ENCODE measurements at regions not wholly inside any gene's neighbourhood (a gene's known extent, or its start where the extent isn't known, plus 50 kb on each side); places are given as distances from the start of the nearest gene placed in this dataset.

- intact Hi-C loops (cut with DNase I): no loop called here
- Histone ChIP-seq H3K4me1 (no peaks in the 10 kb centered on the region), H3K27ac (no peak overlapping the region), H3K9me3 (no peaks in the 10 kb centered on the region), H3K4me3 (no peak overlapping the region), H3K27me3 (no peaks in the 10 kb centered on the region), H3K36me3 (no peaks in the 10 kb centered on the region)
- 87 to 88% methylated on average over 6 of the region's 6 CpGs for WGBS, 2 donors
- TF ChIP-seq POLR2AphosphoS5 (IDR thresholded peaks at IDR 0.05) (no peak), CTCF (IDR thresholded peaks at IDR 0.05) (no peak), EP300 (IDR thresholded peaks at IDR 0.05) (no peak), POLR2A (IDR thresholded peaks at IDR 0.05) (no peak)
- DNase-seq: no peak
These were observed 238.6 kb downstream of the C1D start for GRCh38 chr2:67824186-67824585.

- Histone ChIP-seq H3K36me3 (no peaks in the 10 kb centered on the region), H3K27ac (no peak overlapping the region), H3K4me3 (no peak overlapping the region), H3K27me3 (no peaks in the 10 kb centered on the region), H3K4me1 (no peaks in the 10 kb centered on the region), H3K9me3 (no peaks in the 10 kb centered on the region)
- intact Hi-C loops (cut with DNase I): no loop called here
- no peak for DNase-seq
- TF ChIP-seq POLR2AphosphoS5 (IDR thresholded peaks at IDR 0.05) (no peak), POLR2A (IDR thresholded peaks at IDR 0.05) (no peak), CTCF (IDR thresholded peaks at IDR 0.05) (no peak), EP300 (IDR thresholded peaks at IDR 0.05) (no peak)
- WGBS, 2 donors: 6 to 19% methylated on average over 2 of the region's 2 CpGs
These were observed 237.3 kb downstream of the C1D start for GRCh38 chr2:67825476-67825875.

- no peak for DNase-seq
- intact Hi-C loops (cut with DNase I): no loop called here
- Histone ChIP-seq H3K9me3 (no peaks in the 10 kb centered on the region), H3K27me3 (no peaks in the 10 kb centered on the region), H3K4me1 (peaks cover 0 to 5% (median 0%) of the 10 kb centered on the region in 4 donors), H3K36me3 (no peaks in the 10 kb centered on the region), H3K4me3 (no peak overlapping the region), H3K27ac (no peak overlapping the region)
- WGBS, 2 donors: 60 to 80% methylated on average over 2 of the region's 2 CpGs
- TF ChIP-seq EP300 (IDR thresholded peaks at IDR 0.05): no peak
- TF ChIP-seq POLR2AphosphoS5 (IDR thresholded peaks at IDR 0.05): no peak
- TF ChIP-seq CTCF (IDR thresholded peaks at IDR 0.05): no peak
- no peak for TF ChIP-seq POLR2A (IDR thresholded peaks at IDR 0.05)
These were observed 234.7 kb downstream of the C1D start for GRCh38 chr2:67828066-67828465.

GRCh38 chr2:67829470-67829869, 233.3 kb downstream of the C1D start:
- no peak for DNase-seq
- intact Hi-C loops (cut with DNase I): no loop called here
- 86% methylated on average over 2 of the region's 2 CpGs for WGBS, 2 donors
- no peak for TF ChIP-seq POLR2A (IDR thresholded peaks at IDR 0.05)
- no peak for TF ChIP-seq EP300 (IDR thresholded peaks at IDR 0.05)
- TF ChIP-seq POLR2AphosphoS5 (IDR thresholded peaks at IDR 0.05): no peak
- no peak for TF ChIP-seq CTCF (IDR thresholded peaks at IDR 0.05)
- H3K4me1 ChIP-seq: peaks cover 0 to 5% (median 0%) of the 10 kb centered on the region in 4 donors
- H3K4me3 ChIP-seq: no peak overlapping the region
- H3K27ac ChIP-seq: no peak overlapping the region
- no peaks in the 10 kb centered on the region for H3K36me3 ChIP-seq
- no peaks in the 10 kb centered on the region for H3K9me3 ChIP-seq
- no peaks in the 10 kb centered on the region for H3K27me3 ChIP-seq

- WGBS, 2 donors: 87 to 89% methylated on average over 5 of the region's 5 CpGs
- Histone ChIP-seq H3K36me3 (no peaks in the 10 kb centered on the region), H3K9me3 (no peaks in the 10 kb centered on the region), H3K27me3 (no peaks in the 10 kb centered on the region), H3K4me3 (no peak overlapping the region), H3K4me1 (peaks cover 0 to 5% (median 0%) of the 10 kb centered on the region in 4 donors), H3K27ac (no peak overlapping the region)
- no peak for TF ChIP-seq CTCF (IDR thresholded peaks at IDR 0.05)
- TF ChIP-seq POLR2A (IDR thresholded peaks at IDR 0.05): no peak
- no peak for TF ChIP-seq EP300 (IDR thresholded peaks at IDR 0.05)
- no peak for TF ChIP-seq POLR2AphosphoS5 (IDR thresholded peaks at IDR 0.05)
- DNase-seq: no peak
- intact Hi-C loops (cut with DNase I): no loop called here
These were observed 229.2 kb downstream of the C1D start for GRCh38 chr2:67833632-67834031.

Data from sigmoid colon (tissue), 6 donors.